IPS DF 4.7 (cell line): ENCODE measurements at regions not wholly inside any gene's neighbourhood (a gene's known extent, or its start where the extent isn't known, plus 50 kb on each side); places are given as distances from the start of the nearest gene placed in this dataset.
"Not testable (repeated sequence)": the region's sequence is repeated elsewhere in the genome, so short reads cannot be mapped to it uniquely, and the experiment has no call there.

Experiments used
- DNase-seq: peaks from one replicate; pipeline ENCODE4 v3.0.0-alpha.2; 2013; ENCODE audit warnings: low spot score; ENCODE audit errors: extremely low read depth

- DNase-seq, result no peak
These were observed 250.9 kb downstream of the TINAG start for GRCh38 chr6:54559136-54559535.

DNA sequence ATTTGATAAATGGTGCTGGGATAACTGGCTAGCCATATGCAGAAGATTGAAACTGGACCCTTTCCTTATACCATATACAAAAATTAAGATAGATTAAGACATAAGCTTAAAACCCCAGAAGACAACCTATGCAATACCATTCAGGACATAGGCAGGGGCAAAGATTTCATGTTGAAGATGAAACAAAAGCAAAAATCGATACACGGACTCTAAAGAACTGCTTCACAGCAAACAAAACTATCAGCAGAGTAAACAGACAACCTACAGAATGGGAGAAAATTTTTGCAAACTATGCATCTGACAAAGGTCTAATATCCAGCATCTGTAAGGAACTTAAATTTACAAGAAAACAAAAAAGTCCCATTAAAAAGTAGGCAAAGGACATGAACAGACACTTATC lies 255.9 kb downstream of the TINAG start:
- DNase-seq, result not testable (repeated sequence)

- DNase-seq, result no peak
These were observed 266.4 kb downstream of the TINAG start for GRCh38 chr6:54574671-54575070.

DNA sequence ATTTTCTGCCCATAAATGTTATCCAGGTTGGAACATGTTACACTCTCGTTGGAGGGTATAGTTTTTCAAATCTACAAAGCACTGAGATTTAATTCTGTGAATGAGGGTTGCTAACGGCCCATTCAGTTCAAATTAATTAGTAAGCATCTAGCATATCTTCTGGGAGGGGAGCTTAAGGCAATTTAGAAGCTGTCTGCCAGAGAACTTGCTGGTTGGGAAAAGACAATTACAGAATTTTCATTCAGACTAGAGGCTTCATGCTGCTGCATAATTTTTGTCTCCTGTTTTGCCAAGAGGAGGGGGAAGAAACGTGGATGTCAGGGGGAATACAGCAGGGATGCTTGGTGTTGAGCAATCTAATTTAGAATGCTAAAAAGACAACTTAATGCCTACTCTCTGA lies 268.3 kb upstream of the FAM83B start:
- no peak for DNase-seq

DNA sequence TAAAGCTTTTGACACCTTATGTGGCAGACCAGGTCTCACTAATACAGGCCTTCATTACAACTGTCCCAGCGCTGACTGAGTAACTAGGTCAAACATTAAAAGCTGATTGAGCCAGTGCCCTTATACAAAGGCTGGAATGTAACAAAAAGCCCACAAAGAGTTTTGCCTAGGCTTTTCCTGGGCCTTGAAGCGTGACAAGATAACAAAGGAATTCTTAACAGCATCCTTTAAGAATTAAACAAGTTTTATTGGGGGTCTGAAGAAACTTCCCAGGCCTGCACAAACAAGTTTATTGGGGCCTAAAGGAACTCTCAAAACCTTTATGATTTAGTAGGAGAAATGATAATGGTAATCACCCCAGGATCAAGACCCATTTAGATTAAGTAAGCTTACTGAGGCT lies 267.6 kb upstream of the FAM83B start:
- DNase-seq, result no peak

- no peak for DNase-seq
These were observed 260.3 kb upstream of the FAM83B start for GRCh38 chr6:54586251-54586650.

GRCh38 chr6:54587277-54587676 lies 259.3 kb upstream of the FAM83B start:
- no peak for DNase-seq

DNA sequence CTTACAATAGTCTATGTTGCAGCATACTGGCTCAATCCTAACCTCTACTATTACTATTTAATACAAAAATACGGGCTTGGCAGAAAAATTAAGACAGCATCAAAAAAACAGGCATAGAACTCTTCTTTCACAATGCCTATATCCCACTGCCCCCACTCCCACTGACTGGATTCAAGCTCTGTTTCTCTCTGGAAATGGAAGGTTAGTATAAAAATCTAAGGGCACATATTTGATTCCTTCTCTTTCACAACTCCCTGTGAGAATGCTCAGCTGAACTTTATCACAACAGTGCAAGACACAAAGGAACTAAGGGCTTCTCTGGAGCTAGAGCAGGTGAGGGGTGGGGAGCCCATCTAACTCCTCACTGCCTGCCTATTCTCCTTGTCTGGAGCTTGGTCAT lies 258.4 kb upstream of the FAM83B start:
- no peak for DNase-seq

DNA sequence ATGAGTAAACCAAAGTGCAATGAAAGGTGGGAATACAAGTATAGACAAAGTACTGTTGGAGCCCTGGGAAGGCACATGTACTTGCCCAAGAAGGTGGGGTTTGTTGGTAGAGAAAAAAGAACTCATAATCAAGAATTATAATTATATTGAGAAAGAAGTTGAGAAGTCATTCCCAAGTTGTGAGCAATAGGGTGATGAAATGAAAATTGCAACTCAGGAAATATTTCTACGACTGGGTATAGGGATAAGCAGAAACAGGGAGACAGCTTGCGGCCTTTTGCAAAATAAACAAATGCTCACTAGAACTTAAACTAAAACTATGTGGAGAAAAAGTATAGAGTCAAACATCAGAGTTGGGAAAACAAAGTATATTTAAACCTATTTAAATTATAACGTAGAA lies 250.7 kb upstream of the FAM83B start:
- no peak for DNase-seq

DNA sequence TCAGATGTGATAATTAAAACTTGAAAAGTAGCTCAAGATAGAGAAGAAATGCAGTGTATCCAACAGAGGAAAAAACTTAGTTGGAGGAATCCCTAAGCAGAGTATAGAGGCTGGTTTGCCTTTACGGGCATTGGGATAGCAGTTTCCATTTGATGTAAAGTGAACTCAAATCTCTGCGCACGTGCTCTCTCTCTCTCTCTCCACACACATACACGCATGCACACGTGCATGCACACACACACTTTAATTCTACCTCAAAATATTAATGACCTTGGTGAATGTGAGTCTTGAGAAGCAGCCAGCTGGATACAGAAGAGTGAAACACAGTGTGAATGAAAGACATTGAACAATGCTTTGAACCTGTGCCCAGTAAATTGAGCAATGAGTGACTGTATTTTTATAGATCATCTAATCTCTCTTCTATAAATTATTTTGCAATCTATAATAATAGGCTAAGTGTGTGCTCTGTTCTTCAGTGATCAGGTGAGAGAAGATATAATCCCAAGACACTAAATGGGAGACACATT lies 247.7 kb upstream of the FAM83B start:
- DNase-seq, result no peak

DNA sequence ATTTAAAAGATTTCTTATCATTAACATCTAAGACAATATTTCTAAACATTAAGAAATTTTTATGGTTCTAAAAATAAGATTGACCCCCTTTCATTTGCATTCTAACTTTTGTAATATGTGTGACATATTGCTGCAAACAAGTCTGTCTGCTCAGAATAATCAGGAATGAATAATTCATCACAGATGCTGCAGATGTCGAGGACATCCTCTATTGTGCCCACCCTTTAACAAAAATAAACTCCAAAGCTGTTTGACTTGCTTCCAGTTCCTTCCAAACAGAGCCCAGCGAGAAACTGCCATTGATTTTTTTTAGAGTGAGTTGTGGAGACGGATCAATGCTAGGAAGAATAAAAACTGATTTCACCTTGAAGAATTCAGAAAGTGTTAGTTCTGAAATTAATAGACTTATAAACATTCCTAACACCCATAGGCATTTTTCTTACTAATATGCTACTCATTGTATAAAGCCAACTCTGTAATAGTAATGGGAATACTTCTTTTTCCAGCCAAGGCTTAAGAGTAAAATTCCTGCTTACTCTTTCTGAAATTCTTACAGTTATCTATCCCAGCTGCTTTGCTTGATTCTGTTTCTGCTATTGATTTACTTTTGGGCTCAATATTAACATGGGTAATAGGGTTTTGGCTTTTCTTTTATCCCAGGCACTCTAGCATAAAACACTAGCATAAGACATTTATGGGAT lies 244.8 kb upstream of the FAM83B start:
- DNase-seq, result no peak

DNA sequence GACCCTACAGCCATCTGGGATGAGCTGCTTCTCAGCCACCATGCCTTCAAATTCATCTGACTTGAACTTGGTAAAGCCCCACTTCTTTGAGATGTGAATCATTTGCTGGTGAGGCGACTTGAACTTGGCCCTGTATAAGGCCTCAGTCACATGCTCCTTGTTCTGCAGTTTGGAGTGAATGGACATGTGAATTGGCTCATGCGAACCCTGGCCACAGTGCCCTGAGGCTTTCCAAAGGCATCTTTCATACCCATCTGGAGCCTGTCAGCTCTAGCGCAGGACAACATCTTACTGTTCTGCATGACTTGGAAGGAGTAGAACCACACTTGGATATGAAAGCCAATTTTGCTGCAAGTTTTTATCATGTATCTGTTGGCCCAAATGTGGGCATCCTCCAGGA lies 244.0 kb upstream of the FAM83B start:
- no peak for DNase-seq

GRCh38 chr6:54609981-54610380 lies 236.6 kb upstream of the FAM83B start:
- no peak for DNase-seq

- no peak for DNase-seq
These were observed 233.0 kb upstream of the FAM83B start for GRCh38 chr6:54613596-54613995.

GRCh38 chr6:54614499-54615195 lies 231.9 kb upstream of the FAM83B start:
- DNase-seq, result no peak

- no peak for DNase-seq
These were observed 228.8 kb upstream of the FAM83B start for GRCh38 chr6:54617730-54618129.

- no peak for DNase-seq
These were observed 228.0 kb upstream of the FAM83B start for GRCh38 chr6:54618572-54618971.

DNA sequence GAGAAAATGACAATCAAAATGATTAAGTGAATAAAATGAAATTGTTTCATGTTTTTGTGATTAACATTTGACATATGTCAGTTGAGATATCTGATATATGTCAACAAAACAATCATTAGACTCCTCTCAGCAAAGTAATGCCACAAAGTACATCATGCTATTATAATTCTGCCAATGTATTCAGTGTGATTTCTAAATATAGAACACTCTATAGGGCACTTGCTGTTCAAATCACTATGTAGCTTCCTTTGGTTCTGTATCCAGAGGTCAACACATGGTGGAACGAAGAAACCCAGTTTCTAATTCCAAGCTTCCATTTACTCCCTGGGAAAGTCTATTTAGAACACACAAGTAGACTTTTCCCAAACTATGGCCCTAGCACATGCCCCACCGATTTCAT lies 227.5 kb upstream of the FAM83B start:
- no peak for DNase-seq

GRCh38 chr6:54621285-54621684 lies 225.3 kb upstream of the FAM83B start:
- DNase-seq, result no peak

DNA sequence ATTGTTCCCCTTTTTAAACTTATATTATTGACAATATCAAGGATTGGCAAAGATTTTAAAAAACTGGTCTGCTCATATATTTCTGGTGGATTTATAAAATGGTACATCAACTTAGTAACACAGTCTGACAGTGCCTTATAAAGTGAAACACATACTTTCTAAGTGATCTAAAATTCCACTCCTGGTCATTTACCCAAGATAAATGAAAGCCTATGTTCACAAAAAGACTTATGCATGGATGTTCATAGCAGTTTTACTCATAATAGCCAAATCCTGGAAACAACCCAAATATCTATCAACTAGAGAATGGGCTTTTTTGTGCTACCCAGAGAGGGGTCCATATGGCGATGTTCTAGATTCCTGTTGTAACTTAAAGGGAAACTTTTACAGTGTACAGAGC lies 222.4 kb upstream of the FAM83B start:
- DNase-seq, result no peak

DNA sequence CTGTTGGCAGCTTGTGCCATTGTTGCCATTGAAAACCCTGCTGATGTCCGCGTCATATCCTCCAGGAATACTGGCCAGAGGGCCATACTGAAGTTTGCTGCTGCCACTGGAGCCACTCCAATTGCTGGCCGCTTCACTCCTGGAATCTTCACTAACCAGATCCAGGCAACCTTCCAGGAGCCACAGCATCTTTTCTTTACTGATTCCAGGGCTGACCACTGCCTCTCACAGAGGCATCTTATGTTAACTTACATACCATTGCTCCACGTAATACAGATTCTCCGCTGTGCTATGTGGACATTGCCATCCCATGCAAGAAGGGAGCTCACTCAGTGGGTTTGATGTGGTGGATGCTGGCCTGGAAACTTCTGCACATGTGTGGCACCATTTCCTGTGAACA lies 221.8 kb upstream of the FAM83B start:
- no peak for DNase-seq

DNA sequence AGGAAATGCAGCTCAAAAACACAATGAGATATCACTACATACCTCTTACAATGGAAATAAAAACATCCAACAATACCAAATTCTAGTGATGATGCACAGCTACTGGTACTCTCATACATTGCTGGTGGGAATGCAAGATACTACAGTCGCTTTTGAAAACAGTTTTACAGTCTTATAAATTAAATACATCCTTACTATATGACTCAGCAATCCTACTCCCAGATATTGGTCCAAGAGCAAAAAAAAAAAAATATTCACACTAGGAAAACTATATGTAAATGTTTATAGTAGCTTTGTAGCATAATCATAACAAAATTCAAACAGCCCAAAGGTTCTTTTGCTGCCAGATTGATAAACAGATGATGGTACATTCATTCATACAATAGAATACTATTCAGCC lies 217.4 kb upstream of the FAM83B start:
- no peak for DNase-seq

- DNase-seq, result no peak
These were observed 213.5 kb upstream of the FAM83B start for GRCh38 chr6:54632984-54633565.
